Keratinocyte (primary cell): ENCODE measurements at regions not wholly inside any gene's neighbourhood (a gene's known extent, or its start where the extent isn't known, plus 50 kb on each side); places are given as distances from the start of the nearest gene placed in this dataset.

Source experiments
- DNase-seq: peaks from one replicate; pipeline ENCODE4 v3.0.0-alpha.2; 2011; ENCODE audit warnings: low read depth, missing footprints, low spot score
- FAIRE-seq: peaks from 2 replicates; lab custom pipeline; 2011; peaks lifted over from hg19 to GRCh38; lab: Jason Lieb, UNC
- H2AFZ ChIP-seq: 2 replicates; pipeline ENCODE4 v1.6.0; 2012; ENCODE audit warnings: low read length, control low read depth, inconsistent platforms; ENCODE audit not compliant: control insufficient read depth
- H3K27ac ChIP-seq: 2 replicates; pipeline ENCODE4 v1.5.1; 2011; ENCODE audit warnings: low read length; ENCODE audit not compliant: control insufficient read depth, insufficient read depth
- H3K27me3 ChIP-seq: 3 replicates; pipeline ENCODE4 v1.6.0; 2011; ENCODE audit warnings: low read length; ENCODE audit not compliant: control insufficient read depth, insufficient read depth; ENCODE audit errors: extremely low read depth
- H3K36me3 ChIP-seq, 2 experiments: 2 replicates in 1 of 2; 3 replicates in 1 of 2; pipeline ENCODE4 v1.5.1; 2011; ENCODE audit warnings: low read length in 2 of 2, mild to moderate bottlenecking in 1 of 2; ENCODE audit not compliant: control insufficient read depth in 2 of 2, insufficient read depth in 2 of 2; ENCODE audit errors: extremely low read depth in 1 of 2
- H3K4me1 ChIP-seq: 3 replicates; pipeline ENCODE4 v1.5.1; 2011; ENCODE audit warnings: low read length; ENCODE audit not compliant: control insufficient read depth, insufficient read depth; ENCODE audit errors: extremely low read depth
- H3K4me2 ChIP-seq: 3 replicates; pipeline ENCODE4 v1.6.0; 2011; ENCODE audit warnings: low read depth, low read length; ENCODE audit not compliant: control insufficient read depth, insufficient read depth; ENCODE audit errors: extremely low read depth
- H3K4me3 ChIP-seq, 3 experiments: fragments of 200-600 bp in 1 of 3; sonication (generic) in 1 of 3; 2 replicates in 2 of 3; 3 replicates in 1 of 3; pipeline ENCODE4 v1.5.1; 2011 to 2016; ENCODE audit warnings: low read length in 3 of 3, mild to moderate bottlenecking in 3 of 3, control low read depth in 2 of 3, inconsistent platforms in 1 of 3, low read depth in 1 of 3, mixed read lengths in 1 of 3, mixed run types in 1 of 3, moderate library complexity in 1 of 3; ENCODE audit not compliant: control insufficient read depth in 2 of 3, insufficient read depth in 2 of 3; ENCODE audit errors: extremely low read depth in 1 of 3
- H3K79me2 ChIP-seq: 2 replicates; pipeline ENCODE4 v1.6.0; 2012; ENCODE audit warnings: low read length; ENCODE audit not compliant: control insufficient read depth, insufficient read depth
- H3K9ac ChIP-seq: 3 replicates; pipeline ENCODE4 v1.6.0; 2011; ENCODE audit warnings: low read length; ENCODE audit not compliant: control insufficient read depth, insufficient read depth; ENCODE audit errors: extremely low read depth
- H3K9me1 ChIP-seq: 3 replicates; pipeline ENCODE4 v1.6.0; 2011; ENCODE audit warnings: low read length; ENCODE audit not compliant: control insufficient read depth, insufficient read depth; ENCODE audit errors: extremely low read depth
- H3K9me3 ChIP-seq: 2 replicates; pipeline ENCODE4 v1.5.1; 2012; ENCODE audit warnings: low read depth, low read length; ENCODE audit not compliant: control insufficient read depth
- H4K20me1 ChIP-seq: 3 replicates; pipeline ENCODE4 v1.6.0; 2011; ENCODE audit warnings: low read length; ENCODE audit not compliant: control insufficient read depth, insufficient read depth; ENCODE audit errors: extremely low read depth
- EZH2 ChIP-seq: IDR thresholded peaks from one replicate; pipeline ENCODE4 v1.6.1; 2012; ENCODE audit warnings: inconsistent platforms, mild to moderate bottlenecking, low read length, moderate library complexity
- dilution Hi-C: fragments of 300-500 bp; cut with MboI; formaldehyde crosslinking; loops from one replicate; pipeline ENCODE4 v1.7.0; 2020; ENCODE audit warnings: low sequenced_read_pairs; ENCODE audit not compliant: extremely low pct_ligation_motif_present
- TF ChIP-seq, protein P1 (sequence below), 3 experiments: IDR thresholded peaks in 1 of 3; conservative IDR thresholded peaks in 1 of 3; optimal IDR thresholded peaks in 1 of 3; 2 replicates in 2 of 3; 3 replicates in 1 of 3; pipeline versions ENCODE3 to v1.5.1; 2011; ENCODE audit warnings: low read length in 3 of 3, mild to moderate bottlenecking in 3 of 3, moderate library complexity in 2 of 3, control low read depth in 1 of 3, inconsistent platforms in 1 of 3; ENCODE audit not compliant: insufficient read depth in 2 of 3; ENCODE audit errors: extremely low read depth in 1 of 3

DNA sequence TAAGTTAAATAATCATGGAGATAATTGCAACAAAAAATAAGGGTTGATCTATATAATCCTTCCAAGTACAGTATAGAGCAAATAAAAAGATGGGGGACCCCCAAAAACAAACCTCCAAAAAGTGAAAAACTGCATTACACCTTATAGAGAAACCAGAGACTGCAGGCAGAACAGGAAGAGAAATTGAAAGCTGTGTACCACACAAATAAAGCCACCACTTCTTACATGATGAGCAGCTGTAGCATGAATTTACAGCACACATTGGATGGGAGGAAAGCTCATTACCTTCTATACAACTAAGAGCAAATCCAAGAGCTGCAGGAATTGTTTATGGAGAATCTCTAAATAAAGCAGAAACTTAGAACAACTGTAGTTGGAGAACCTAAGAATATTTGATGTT lies 152.4 kb upstream of the PDE5A start:
- Histone ChIP-seq H3K27ac (no peak overlapping the region), H3K36me3 (no peaks in the 10 kb centered on the region), H2AFZ (no peak overlapping the region), H3K4me3 (no peak overlapping the region), H4K20me1 (no peaks in the 10 kb centered on the region), H3K9me3 (no peaks in the 10 kb centered on the region), H3K27me3 (no peaks in the 10 kb centered on the region), H3K9me1 (no peaks in the 10 kb centered on the region), H3K9ac (no peak overlapping the region), H3K4me1 (no peaks in the 10 kb centered on the region), H3K79me2 (no peaks in the 10 kb centered on the region), H3K4me2 (no peak overlapping the region)
- FAIRE-seq (no peak), DNase-seq (no peak)
- TF ChIP-seq, protein P1, sequence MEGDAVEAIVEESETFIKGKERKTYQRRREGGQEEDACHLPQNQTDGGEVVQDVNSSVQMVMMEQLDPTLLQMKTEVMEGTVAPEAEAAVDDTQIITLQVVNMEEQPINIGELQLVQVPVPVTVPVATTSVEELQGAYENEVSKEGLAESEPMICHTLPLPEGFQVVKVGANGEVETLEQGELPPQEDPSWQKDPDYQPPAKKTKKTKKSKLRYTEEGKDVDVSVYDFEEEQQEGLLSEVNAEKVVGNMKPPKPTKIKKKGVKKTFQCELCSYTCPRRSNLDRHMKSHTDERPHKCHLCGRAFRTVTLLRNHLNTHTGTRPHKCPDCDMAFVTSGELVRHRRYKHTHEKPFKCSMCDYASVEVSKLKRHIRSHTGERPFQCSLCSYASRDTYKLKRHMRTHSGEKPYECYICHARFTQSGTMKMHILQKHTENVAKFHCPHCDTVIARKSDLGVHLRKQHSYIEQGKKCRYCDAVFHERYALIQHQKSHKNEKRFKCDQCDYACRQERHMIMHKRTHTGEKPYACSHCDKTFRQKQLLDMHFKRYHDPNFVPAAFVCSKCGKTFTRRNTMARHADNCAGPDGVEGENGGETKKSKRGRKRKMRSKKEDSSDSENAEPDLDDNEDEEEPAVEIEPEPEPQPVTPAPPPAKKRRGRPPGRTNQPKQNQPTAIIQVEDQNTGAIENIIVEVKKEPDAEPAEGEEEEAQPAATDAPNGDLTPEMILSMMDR (optimal IDR thresholded peaks at IDR 0.05 in 1 of 3, IDR thresholded peaks at IDR 0.05 in 1 of 3, conservative IDR thresholded peaks at IDR 0.05 in 1 of 3; ENCODE audit: extremely low read depth in 1 of 3, insufficient read depth in 2 of 3, low read length in 3 of 3) = no peak
- TF ChIP-seq EZH2 = no peak
- dilution Hi-C loops = no loop called here

- FAIRE-seq (no peak), DNase-seq (no peak)
- no peaks in the 10 kb centered on the region for H4K20me1 ChIP-seq
- H2AFZ ChIP-seq = no peak overlapping the region
- TF ChIP-seq EZH2 = no peak
- TF ChIP-seq, protein P1 (optimal IDR thresholded peaks at IDR 0.05 in 1 of 3, IDR thresholded peaks at IDR 0.05 in 1 of 3, conservative IDR thresholded peaks at IDR 0.05 in 1 of 3; ENCODE audit: extremely low read depth in 1 of 3, insufficient read depth in 2 of 3, low read length in 3 of 3) = no peak
- H3K27ac ChIP-seq = no peak overlapping the region
- H3K4me1 ChIP-seq = no peaks in the 10 kb centered on the region
- H3K36me3 ChIP-seq = no peaks in the 10 kb centered on the region
- H3K4me3 ChIP-seq = no peak overlapping the region
- H3K79me2 ChIP-seq = no peaks in the 10 kb centered on the region
- H3K9me1 ChIP-seq = no peaks in the 10 kb centered on the region
- no peaks in the 10 kb centered on the region for H3K27me3 ChIP-seq
- dilution Hi-C loops = no loop called here
- H3K9me3 ChIP-seq = no peaks in the 10 kb centered on the region
- no peak overlapping the region for H3K9ac ChIP-seq
- no peak overlapping the region for H3K4me2 ChIP-seq
Measured at GRCh38 chr4:119774840-119775239, 146.2 kb upstream of the PDE5A start.
